ENCODE measurements at regions not wholly inside any gene's neighbourhood (a gene's known extent, or its start where the extent isn't known, plus 50 kb on each side); places are given as distances from the start of the nearest gene placed in this dataset.
"Not testable (repeated sequence)": the region's sequence is repeated elsewhere in the genome, so short reads cannot be mapped to it uniquely, and the experiment has no call there.

- no peaks in the 10 kb centered on the region for H3K27me3 Mint-ChIP-seq (ENCODE audit: unreplicated experiment)
- no peak for TF ChIP-seq CTCF (IDR thresholded peaks at IDR 0.05; ENCODE audit: unreplicated experiment)
- no peak for DNase-seq (ENCODE audit: low spot score)
Observed at GRCh38 chr6:27144740-27145079, 102.8 kb upstream of the PRSS16 start.

GRCh38 chr6:27145731-27146455, 101.6 kb upstream of the PRSS16 start:
- Mint-ChIP-seq H3K9me3 (ENCODE audit: unreplicated experiment) (no peaks in the 10 kb centered on the region), H3K27me3 (ENCODE audit: unreplicated experiment) (no peaks in the 10 kb centered on the region), H3K27ac (ENCODE audit: unreplicated experiment) (no peak overlapping the region), H3K4me1 (ENCODE audit: unreplicated experiment) (no peaks in the 10 kb centered on the region), H3K4me3 (ENCODE audit: unreplicated experiment) (no peak overlapping the region), H3K36me3 (ENCODE audit: low read depth, unreplicated experiment) (no peaks in the 10 kb centered on the region)
- no peak for TF ChIP-seq CTCF (IDR thresholded peaks at IDR 0.05; ENCODE audit: unreplicated experiment)
- peak; percentile 37 for DNase-seq (ENCODE audit: low spot score)

More at GRCh38 chr6:27144740-27145079, 102.8 kb upstream of the PRSS16 start:
- Mint-ChIP-seq H3K4me3 (ENCODE audit: unreplicated experiment) (no peak overlapping the region), H3K36me3 (ENCODE audit: low read depth, unreplicated experiment) (no peaks in the 10 kb centered on the region), H3K9me3 (ENCODE audit: unreplicated experiment) (no peaks in the 10 kb centered on the region), H3K4me1 (ENCODE audit: unreplicated experiment) (peaks cover 6% of the 10 kb centered on the region), H3K27ac (ENCODE audit: unreplicated experiment) (no peak overlapping the region)

DNA sequence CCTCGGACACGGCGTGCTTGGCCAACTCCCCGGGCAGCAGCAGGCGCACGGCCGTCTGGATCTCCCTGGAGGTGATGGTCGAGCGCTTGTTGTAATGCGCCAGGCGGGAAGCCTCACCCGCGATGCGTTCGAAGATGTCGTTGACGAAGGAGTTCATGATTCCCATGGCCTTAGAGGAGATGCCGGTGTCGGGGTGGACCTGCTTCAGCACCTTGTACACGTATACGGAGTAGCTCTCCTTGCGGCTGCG, 101.1 kb upstream of the PRSS16 start:
- not testable (repeated sequence) for H3K36me3 Mint-ChIP-seq (ENCODE audit: low read depth, unreplicated experiment); H3K27ac Mint-ChIP-seq (ENCODE audit: unreplicated experiment); H3K9me3 Mint-ChIP-seq (ENCODE audit: unreplicated experiment); H3K4me3 Mint-ChIP-seq (ENCODE audit: unreplicated experiment); H3K27me3 Mint-ChIP-seq (ENCODE audit: unreplicated experiment); H3K4me1 Mint-ChIP-seq (ENCODE audit: unreplicated experiment)
- peak; percentile 6 for DNase-seq (ENCODE audit: low spot score)

- TF ChIP-seq CTCF (IDR thresholded peaks at IDR 0.05; ENCODE audit: unreplicated experiment), result no peak
Observed at GRCh38 chr6:27146706-27147505, 100.6 kb upstream of the PRSS16 start.

GRCh38 chr6:27148404-27148795, 99.1 kb upstream of the PRSS16 start:
- no peak overlapping the region for H3K27ac Mint-ChIP-seq (ENCODE audit: unreplicated experiment)
- H3K4me3 Mint-ChIP-seq (ENCODE audit: unreplicated experiment), result no peak overlapping the region

More at GRCh38 chr6:27146706-27147505, 100.6 kb upstream of the PRSS16 start:
- peak; percentile 70 for DNase-seq (ENCODE audit: low spot score)
- no peaks in the 10 kb centered on the region for H3K4me1 Mint-ChIP-seq (ENCODE audit: unreplicated experiment)
- H3K4me3 Mint-ChIP-seq (ENCODE audit: unreplicated experiment), result no peak overlapping the region
- H3K9me3 Mint-ChIP-seq (ENCODE audit: unreplicated experiment), result no peaks in the 10 kb centered on the region
- H3K36me3 Mint-ChIP-seq (ENCODE audit: low read depth, unreplicated experiment), result no peaks in the 10 kb centered on the region
- H3K27me3 Mint-ChIP-seq (ENCODE audit: unreplicated experiment), result no peaks in the 10 kb centered on the region
- H3K27ac Mint-ChIP-seq (ENCODE audit: unreplicated experiment), result no peak overlapping the region

More at GRCh38 chr6:27148404-27148795, 99.1 kb upstream of the PRSS16 start:
- H3K4me1 Mint-ChIP-seq (ENCODE audit: unreplicated experiment), result no peaks in the 10 kb centered on the region
- H3K9me3 Mint-ChIP-seq (ENCODE audit: unreplicated experiment), result no peaks in the 10 kb centered on the region
- H3K27me3 Mint-ChIP-seq (ENCODE audit: unreplicated experiment), result no peaks in the 10 kb centered on the region
- H3K36me3 Mint-ChIP-seq (ENCODE audit: low read depth, unreplicated experiment), result no peaks in the 10 kb centered on the region
- no peak for DNase-seq (ENCODE audit: low spot score)
- no peak for TF ChIP-seq CTCF (IDR thresholded peaks at IDR 0.05; ENCODE audit: unreplicated experiment)
